GM21390 (cell line): ENCODE measurements at regions not wholly inside any gene's neighbourhood (a gene's known extent, or its start where the extent isn't known, plus 50 kb on each side); places are given as distances from the start of the nearest gene placed in this dataset.

ENCODE experiments used
- ATAC-seq: cut with Tn5 transposase; IDR thresholded peaks from one replicate; pipeline ENCODE4 v1.9.1; 2021; ENCODE audit not compliant: unreplicated experiment

DNA sequence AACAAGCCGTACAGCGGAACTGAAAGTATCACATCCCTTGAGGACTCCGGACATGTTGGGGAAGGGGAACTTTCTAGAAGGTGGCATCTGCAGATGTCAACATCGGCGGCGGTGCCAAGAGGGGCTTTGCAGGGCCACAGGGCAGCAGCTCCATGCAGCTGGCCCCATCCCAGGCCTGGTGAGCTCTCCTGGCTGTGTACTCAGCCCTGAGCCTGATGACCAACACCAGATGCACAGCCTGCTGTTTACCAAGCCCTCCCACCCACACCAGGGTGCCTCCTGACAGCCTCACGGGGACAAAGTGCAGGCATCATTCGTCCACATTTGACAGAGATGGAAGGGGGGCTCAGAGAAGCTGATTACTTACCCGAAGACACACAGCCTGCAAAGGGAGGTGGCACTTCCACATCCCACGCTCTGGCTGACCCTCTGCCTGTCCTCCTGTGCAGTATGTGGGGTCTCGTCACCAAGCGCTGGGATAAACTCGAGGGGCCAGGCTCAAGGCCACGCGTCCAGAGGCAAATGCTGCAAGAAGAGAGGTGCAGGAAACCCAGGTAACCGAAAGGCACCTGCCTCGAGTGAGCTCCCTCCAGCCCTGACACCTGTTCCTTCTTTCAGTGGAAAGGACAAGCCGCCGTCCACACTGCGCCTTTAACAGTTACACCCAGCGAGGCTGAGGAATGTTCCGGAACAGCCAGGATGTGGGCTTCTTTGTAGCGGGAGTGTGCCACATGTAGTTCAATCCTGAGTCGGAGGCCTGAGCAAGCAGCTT is 69.0 kb upstream of the ASAP2 start:
- no peak for ATAC-seq

DNA sequence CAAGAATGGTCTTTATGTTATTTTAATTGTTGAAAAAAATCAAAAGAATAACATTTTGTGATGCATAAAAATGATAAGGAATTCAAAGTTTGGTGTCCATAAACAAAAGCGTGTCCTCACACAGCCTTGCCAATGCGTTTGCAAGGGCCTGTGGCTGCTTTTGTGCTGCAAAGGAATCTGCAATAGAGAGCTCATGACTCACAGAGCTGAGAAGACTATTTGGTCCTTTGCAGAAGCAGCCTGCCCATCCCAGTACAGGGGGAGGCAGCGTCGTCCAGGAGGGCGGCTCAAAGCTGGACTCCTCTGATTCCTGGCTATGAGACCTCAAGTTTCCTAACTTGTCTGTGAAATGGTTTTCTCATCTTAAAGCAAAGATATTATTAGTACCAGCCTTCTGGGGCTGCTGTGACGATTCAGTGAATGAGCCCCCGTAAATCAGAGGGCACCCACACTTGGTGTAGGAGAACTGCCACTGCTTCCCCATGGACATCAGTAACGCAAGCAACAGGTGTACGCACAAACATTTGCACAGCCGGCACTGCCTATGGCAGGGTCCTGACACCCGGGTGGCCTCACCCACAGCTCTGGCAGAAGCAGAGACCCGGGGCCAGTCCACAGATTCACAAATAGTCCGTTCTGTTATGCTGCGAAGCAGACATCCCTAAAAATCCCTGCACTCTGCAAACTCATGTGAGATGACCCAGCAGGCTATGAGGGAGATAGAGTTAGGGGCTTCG is 70.6 kb upstream of the ASAP2 start:
- no peak for ATAC-seq

DNA sequence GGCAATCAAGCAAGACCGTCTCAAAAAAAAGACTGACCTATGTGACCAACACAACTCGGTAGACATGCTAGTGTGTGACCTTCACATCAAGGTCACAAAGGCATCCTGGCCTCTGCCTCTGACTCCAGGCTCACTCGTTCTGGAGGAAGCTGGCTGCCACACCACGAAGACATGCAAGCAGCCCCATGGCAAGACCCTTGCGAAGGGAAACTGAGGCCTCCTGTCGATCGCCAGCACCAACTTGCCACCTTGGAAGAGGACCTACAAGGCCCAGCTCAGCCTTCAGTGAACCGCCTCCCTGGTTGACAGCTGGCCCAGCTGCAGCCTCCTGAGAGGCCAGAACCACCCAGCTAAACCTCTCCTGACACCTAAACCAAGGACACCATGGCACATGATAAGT is 79.3 kb upstream of the ASAP2 start:
- ATAC-seq: no peak

DNA sequence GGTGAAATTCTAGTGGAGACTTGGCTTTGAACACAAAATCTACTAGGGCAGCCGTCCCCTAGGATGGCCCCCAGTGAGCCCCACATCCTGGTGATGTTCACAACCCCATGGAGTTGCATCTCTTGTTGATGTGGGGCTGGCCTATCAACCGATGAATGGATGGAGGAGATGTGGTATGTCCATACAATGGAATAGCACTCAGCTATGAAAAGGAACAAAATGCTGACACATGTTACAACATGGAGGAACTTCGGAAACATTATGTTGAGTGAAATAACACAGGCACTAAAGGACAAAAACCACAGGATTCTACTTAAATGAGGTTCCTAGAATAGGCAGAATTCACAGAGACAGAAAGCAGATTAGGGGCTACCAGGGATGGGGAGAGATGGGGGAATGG is 80.1 kb upstream of the ASAP2 start:
- no peak for ATAC-seq

DNA sequence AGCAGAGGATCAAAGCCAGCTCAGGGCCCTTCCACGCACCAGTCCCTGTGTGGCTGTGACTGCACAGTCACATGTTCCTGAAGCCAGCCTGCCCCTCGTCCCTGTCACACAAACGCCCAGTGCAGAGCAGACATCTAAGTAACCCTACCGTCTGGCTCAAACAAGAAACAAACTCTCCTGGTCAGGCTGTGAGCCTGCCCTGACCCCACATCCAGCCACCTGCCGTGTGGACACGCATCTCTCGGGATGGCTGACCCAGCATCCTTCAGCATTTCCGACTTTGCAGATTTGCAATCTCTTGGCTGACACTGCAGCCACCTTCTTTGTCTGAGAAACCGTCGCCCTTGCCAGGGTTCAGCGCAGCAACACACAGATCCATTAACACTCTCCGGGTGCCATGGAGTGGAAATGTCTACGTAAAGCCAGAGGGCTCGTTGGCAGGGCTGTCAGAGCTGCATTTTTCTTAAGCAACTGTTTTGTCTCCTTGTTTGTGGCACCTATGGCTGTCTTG is 82.3 kb upstream of the ASAP2 start:
- ATAC-seq: no peak

DNA sequence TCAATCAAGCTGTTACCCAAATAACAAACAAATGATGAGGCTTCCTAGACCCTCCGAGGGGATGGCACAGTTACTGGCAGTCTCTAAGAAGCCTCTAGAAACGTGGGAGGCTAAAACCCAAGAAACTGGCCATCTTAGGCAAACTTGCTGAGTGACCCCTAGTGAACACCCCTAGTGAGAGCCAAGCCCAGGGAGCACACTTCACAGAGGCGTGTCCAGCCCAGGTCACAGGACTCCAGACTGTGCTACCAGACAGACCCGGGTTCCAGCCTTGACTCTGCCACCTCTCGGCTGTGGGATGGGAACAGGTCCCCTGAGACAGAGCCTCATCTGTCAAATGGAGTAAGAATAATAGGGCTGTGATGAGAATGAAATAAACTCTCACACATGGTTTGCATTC is 83.5 kb upstream of the ASAP2 start:
- ATAC-seq: no peak

GRCh38 chr2:9122367-9122766 is 84.2 kb upstream of the ASAP2 start:
- ATAC-seq: no peak

GRCh38 chr2:9118383-9118960 is 88.1 kb upstream of the ASAP2 start:
- ATAC-seq: no peak

DNA sequence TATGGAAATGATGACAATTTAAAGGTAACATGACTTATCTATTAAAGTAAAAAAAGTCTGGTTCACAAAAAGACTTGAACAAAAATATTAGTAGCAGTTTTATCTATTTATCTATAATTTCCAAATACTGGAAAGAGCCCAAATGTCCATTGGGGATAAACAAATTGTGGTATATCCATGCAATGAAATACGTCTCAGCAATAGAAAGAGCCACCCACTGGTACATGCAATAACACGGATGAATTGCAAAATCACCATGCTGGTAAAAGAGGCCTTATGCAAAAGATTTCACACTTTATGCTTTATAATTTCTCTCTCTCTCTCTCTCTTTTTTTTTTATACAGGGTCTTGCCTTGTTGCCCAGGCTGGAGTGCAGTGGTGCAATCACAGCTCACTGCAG is 91.4 kb upstream of the ASAP2 start:
- ATAC-seq: no peak

- ATAC-seq: no peak
These were observed 92.2 kb upstream of the ASAP2 start for GRCh38 chr2:9114458-9114857.

DNA sequence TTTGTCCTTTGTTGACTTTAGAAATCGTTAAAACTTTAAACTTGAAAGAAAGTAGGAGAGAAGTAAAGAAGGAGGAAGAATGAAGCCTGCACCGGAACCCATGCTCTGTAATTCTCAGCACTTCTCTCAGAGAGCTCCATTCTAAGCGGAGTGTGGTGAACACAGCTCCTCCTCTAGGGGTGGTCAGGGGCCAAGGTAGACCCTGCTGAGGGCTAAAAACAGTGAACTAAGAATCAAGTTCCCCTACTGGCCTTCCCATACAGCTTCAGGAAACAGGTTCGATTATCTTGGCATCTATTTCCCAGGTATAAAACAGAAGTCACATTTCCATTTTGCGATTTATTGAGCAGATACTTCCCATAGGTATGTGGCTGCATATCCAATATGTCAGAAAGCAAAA is 92.7 kb upstream of the ASAP2 start:
- no peak for ATAC-seq

DNA sequence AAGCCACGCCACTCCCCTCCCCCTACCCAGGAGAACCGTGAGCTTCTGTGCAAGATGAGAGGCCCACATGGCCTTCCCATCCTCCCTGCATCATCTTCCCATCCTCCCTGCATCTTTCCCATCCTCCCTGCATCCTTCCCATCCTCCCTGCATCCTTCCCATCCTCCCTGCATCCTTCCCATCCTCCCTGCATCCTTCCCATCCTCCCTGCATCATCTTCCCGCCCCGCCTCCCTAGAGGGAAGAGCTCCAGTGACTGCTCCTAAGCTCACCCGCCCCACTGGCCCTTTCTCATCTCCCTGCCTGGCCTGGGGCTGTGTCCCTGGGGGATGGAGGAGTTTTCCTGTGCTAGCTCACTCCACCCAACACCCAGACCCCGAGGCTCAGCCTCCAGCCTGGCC is 93.3 kb upstream of the ASAP2 start:
- ATAC-seq: no peak

GRCh38 chr2:9112079-9112721 is 94.4 kb upstream of the ASAP2 start:
- ATAC-seq: no peak

GRCh38 chr2:9110893-9111569 is 95.6 kb upstream of the ASAP2 start:
- no peak for ATAC-seq

DNA sequence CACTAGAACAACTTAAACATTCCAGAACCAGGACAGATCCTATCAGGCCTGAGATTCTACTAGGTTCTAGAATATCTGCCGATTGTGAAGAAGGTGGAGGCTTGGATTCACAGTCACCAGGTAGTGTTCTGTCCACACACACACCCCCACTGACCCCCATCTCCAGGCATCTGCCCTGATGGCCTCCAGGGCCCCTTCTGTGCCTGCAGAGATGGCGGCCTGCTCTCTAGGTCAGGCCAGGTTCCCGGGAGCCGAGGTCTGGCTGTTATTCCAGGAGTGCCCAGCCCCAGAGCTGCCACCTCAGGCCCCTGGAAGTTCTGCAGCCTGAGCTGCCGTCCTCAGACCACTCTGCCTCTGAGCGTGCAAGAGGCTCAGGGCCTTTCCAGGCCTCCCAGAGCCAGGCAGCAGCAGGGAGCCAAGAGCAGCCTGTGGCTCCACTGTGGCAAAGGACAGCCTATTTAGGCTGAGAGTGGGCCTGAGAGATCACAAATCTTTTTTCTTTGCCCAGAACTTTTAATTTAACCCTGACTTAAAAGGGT is 96.2 kb upstream of the ASAP2 start:
- no peak for ATAC-seq

- ATAC-seq: no peak
These were observed 96.7 kb upstream of the ASAP2 start for GRCh38 chr2:9109871-9110270.

DNA sequence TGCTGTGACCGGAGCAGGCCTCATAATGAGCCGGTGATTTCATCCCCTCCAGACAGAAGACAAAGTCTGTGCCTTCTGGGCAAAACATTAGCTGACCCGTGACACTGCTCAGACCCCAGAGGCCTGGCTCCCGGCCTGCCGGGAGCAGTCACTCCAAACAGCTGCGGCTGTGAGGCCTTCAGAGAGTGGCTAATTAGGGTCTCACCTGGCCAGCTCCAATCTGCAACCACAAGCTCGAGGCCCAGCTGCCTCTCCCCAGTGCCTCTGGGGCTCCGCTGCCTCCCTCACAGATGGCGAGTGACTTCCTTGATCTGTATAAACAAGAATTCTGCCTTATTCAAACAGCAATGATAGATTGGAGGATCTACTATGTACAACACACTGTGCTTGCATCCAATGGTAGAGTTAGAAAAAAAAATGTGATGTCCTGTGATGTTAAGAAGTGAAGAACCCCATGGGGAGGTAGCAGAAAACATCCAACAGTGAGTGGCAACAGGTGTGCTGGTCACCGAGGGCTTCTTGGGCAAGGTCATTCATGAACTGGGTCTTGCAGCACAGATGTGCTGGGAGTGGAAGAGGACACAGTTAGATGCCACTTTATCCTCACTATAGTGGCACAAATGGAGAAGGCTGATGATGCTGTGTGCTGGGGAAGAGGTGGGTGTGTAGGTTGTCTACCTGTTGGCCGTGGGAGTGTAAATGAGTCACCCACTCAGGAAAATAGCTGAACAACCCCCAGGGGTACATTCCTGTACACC is 98.2 kb upstream of the ASAP2 start:
- ATAC-seq: no peak

- no peak for ATAC-seq
These were observed 99.2 kb upstream of the ASAP2 start for GRCh38 chr2:9107168-9108025.
